HCEC 1CT (cell line): ENCODE measurements at regions not wholly inside any gene's neighbourhood (a gene's known extent, or its start where the extent isn't known, plus 50 kb on each side); places are given as distances from the start of the nearest gene placed in this dataset.

ENCODE experiments used
- DNase-seq: peaks from one replicate; pipeline ENCODE4 v3.0.0-alpha.2; 2017

DNA sequence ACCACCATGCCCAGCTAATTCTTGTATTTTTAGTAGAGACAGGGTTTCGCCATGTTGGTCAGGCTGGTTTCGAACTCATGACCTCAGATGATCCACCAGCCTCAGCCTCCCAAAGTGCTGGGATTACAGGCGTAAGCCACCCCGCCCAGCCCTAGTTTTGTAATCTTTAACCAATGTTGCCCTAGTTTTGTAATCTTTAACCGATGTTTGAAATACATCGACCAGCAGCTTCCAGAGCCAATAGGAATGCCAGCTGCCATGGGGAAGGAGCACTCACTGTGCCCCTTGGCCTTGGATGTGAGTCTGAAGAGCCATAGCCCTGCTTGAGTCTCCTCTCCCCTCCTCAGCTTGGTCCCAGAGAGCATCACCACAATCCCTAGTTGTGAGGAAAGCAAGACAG, 209.3 kb upstream of the RGS6 start:
- DNase-seq: no peak

GRCh38 chr14:71725922-71726579, 206.2 kb upstream of the RGS6 start:
- DNase-seq: peak; percentile 83

DNA sequence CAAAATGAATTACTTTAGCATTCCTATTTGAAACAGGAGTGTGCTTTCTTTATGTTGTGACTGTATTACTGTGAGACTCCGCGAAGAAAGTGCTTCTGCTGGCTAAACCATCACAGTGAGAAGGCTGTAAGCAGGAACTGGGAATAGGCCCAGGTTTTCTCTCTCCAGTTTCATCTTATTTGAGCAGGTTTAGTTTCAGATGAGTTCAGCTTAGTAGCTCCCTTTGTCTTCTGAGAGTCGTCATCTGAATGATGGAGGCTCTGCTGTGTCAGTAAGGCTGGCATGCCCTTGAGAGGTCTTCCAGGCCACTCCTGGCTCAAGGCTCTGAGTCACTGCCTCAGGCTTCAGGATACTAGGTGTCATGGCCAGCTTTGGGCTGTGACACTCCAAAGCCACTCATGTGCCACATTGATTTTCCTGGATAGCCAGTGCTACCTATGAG, 205.6 kb upstream of the RGS6 start:
- DNase-seq: no peak

DNA sequence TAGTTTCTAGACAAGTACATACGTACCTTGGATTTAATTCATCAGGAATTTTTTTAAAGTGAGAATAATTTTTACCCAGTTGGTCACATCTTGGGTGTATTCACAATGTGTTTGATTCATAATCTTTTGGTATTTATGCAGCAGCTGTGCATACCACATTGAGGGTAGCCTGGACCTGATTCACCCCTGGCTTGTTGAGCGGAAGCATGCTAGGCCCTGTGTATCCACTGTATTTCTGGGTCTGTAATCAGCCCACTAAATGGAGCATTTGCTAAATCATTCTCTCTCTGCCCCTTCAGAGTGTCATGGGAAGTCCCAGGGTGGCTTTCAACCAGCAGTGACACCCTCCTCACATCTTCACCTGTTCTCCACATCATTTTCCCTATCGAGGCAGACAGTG, 203.8 kb upstream of the RGS6 start:
- DNase-seq: peak; percentile 22

GRCh38 chr14:71729596-71729995, 202.6 kb upstream of the RGS6 start:
- no peak for DNase-seq

GRCh38 chr14:71730471-71730870, 201.8 kb upstream of the RGS6 start:
- DNase-seq: no peak

DNA sequence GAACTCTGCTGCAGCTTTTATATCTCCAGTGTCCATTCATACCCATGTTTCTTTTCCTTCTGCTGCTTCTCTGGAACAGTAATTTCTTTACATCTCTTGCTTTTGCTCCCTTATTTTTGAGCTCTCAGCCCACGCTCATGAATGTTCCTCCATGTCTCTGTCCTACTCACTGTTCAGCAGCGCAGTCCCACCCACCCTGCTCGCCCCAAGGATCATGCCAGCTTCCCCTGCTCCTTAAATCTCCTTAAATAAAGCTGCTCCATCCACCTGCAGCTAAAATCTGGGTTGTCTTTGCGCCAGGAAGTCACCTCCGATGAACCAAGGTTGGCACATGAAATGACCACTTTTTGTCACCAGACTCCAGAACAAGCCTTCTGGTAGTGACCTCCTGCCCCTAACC, 201.1 kb upstream of the RGS6 start:
- DNase-seq: no peak

- no peak for DNase-seq
These were observed 198.9 kb upstream of the RGS6 start for GRCh38 chr14:71733210-71733883.

DNA sequence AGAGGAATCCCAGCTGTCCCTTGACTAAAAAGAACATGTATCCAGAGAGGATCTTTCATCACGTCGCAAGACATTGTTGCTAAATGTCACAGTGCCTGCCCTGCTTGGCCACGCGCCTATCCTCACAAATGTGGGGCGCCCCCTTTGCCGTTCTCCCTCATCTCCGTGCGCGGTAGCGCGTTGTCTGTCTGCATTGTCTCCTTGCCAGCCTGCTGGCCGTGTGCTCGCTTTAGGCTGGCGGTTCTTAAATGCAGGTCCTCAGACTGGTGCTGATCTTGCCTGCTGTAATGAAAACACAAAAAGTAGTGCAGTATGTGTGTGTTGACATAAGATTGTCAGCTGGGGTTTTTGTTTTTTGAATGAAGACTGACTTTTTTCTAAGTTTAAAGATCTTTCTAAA, 198.2 kb upstream of the RGS6 start:
- DNase-seq: no peak

DNA sequence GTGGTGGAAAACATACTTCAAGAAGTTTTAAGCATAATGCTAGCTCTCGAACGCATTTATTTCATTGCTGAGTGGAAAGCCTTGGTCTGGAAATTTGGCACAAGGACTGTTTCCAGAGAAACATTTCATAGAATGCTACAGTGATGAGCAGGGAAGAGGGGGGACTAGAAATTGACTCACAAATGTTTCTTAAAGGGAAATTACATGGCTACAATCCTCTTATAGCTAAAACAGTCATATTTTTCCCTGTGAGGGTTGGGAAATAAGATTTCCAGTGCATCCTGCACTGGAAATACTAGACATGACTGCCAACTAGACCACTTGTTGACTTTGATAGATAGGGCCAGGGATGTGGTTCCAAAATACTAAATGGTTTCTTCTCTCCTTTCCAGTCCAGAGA, 197.3 kb upstream of the RGS6 start:
- DNase-seq: no peak

DNA sequence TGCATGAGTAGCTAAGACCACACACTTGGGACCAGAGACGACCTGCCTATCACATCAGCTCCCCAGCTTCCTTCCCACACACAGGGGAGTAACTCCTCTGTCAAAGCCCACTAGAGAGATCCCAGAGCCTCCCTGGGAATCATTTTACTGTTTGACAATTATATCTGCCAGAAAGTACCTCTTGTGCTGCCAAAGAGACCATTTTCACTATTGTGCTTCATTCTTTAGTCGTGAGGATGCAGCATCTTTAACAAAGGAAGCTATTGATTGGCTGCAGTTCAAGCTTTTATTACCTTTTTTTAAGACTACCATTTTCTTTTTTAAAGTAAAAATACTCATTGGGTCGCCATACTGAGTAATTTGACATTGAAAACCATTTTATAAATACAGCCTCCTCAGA, 194.5 kb upstream of the RGS6 start:
- no peak for DNase-seq

DNA sequence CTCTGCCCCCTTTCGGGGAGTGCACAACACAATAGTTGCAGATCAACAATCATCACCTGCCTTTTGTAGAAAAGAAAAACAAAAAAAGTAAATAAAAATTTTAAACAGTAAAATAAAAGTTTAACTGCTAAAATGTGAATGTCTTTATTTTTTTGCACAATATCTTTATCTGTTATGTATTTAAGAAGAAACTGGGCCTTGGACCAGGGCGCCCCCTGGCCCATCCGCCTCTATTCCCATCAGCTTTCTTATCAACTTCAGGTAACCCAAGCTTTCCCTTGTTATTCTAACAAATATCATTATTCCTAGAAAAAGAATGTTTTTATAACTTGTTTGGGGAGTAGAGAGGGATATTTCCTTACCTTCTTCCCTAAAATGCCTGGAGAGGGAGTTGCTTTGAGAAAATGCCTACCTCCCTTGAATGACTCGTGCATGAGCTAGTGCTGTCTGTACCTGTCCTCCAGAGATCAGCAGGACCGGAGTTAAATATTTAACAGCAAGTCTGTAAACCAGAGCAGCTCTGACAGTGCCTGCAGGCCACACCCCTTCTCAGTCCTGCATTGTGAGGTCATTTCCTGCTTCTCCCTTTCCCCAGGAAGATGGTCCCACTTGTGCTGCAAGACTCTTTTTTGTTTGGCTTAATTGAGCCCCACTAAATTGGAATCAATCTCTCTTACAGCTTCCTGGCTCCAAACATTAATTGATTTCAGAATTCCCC, 192.8 kb upstream of the RGS6 start:
- DNase-seq: no peak

DNA sequence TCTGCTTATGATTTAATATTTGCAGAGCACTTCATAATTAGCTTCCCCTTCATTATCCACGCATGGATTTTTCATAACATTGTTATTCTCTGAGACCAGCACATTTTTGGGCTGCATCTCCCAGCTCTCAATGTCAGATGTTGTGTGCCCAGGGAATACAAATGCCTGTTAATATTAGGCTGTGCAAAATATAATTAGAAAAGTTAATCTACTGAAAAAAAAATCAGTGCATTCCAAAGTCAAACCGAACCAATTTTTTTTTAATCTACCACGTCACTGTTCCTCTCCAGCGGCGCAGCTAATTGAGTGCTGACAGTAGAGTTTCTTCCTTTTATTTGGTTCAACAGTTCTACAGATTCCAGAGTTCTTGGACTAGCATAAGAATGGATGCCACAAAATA, 191.0 kb upstream of the RGS6 start:
- no peak for DNase-seq

- DNase-seq: no peak
These were observed 189.7 kb upstream of the RGS6 start for GRCh38 chr14:71742485-71742884.

DNA sequence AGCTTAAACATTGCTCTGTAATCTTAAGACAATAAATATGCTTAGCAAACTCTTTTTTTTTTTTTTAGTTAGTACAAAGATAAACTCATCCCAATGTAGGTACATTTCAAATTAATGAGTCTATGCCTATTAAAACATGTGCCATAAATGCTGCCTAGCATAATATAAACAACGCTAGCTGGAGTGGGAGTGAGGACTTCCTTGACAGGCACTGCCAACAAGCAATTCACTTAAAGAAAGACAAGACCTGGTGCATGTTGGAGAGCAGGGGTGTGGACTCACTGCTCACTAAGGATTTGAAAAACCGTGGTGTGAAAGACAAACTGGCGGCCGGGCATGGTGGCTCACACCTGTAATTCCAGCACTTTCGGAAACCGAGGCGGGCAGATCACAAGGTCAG, 187.2 kb upstream of the RGS6 start:
- DNase-seq: no peak

- DNase-seq: no peak
These were observed 184.0 kb upstream of the RGS6 start for GRCh38 chr14:71748196-71748595.

DNA sequence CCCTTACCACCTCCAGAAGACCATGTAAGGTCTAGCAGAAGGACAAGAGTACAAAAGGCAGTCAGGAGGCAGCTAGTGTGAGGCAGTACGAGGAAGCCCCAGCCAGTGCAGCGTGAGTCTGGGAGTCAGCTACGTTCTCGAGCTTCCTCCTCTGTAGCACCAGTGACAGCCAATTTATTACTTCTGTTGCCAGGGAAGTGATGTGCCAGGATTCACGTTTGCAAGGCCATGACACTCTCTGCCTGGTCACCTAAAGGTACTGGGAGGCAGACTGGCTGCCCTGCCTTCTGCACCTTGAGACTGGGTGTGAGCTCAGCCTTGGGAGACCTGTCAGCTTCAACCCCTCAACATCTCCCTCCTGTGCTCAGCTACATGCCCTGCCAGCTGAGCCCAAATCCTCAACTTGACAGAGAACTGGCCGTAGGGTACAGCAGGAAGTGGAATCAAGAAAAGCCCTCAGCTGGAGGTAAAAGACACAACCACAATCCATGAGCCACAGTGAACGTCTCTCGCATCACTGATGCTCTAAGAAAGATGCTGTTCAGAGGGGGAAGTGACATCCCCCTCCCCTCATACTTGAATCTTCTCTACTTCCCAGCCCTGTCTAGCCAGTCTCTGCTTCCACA, 182.5 kb upstream of the RGS6 start:
- DNase-seq: no peak

- no peak for DNase-seq
These were observed 181.0 kb upstream of the RGS6 start for GRCh38 chr14:71751264-71751663.

DNA sequence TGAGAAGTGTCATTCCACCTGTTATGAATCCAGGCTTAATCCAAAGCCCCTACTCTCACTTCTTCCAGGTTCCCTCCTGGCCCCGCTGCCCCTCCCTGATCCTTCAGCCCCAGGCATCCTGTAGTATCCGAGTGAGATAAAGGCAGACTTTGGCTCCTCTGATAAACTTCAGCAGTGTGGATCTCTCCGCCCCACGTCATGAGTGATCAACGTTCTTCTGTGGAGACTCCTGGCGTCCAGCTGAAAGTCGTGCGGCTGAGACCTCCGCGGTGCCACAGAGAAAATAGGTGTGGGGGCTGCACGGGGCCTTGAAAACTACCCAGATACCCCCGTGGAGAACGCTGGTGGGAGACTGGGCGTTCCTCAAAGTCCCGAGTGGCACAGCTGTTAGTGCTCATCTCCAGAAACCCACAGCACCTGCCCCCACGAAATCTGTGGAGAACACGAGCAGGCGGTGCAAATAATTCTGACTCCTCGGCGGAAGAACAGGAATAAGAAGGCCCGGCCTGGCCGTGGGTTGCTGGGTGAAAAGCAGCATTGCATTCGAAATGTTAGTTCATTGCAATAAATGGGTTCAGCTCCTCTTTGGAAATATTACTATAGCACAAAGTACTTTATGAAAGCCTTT, 180.0 kb upstream of the RGS6 start:
- DNase-seq: no peak

DNA sequence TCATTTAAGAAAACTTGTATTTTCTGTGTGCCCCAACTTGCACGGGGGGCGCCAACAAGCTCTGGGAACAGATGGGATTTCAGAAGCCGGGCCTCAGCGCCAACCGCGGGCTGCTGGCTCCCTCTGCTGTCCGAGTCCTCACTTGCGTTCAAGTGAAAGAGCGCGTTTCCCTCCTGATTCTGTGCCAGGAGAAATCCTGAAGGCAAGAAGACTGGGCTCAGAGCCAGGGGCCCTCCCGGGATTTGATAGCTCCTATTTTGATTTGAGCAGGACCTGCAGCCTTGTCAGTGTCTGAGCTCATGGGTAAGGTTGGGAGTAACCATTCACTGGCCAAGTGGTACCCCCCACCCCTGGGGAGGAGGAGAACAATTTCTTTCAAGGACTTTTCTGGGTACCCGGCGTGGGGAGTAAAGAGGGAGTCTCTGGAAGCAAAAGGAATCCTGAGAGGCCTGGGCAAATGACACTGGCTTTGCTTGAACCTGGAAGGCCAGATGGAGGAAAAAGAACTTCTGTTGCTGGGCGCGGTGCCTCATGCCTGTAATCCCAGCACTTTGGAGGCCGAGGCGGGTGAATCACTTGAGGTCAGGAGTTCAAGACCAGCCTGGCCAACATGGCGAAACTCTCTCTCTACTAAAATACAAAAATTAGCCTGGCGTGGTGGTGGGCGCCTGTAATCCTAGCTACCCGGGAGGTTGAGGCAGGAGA, 179.0 kb upstream of the RGS6 start:
- peak; percentile 86 for DNase-seq

GRCh38 chr14:71753976-71754375, 178.3 kb upstream of the RGS6 start:
- no peak for DNase-seq

GRCh38 chr14:71754422-71755095, 177.7 kb upstream of the RGS6 start:
- no peak for DNase-seq
